ENCODE measurements at regions not wholly inside any gene's neighbourhood (a gene's known extent, or its start where the extent isn't known, plus 50 kb on each side); places are given as distances from the start of the nearest gene placed in this dataset.

DNA sequence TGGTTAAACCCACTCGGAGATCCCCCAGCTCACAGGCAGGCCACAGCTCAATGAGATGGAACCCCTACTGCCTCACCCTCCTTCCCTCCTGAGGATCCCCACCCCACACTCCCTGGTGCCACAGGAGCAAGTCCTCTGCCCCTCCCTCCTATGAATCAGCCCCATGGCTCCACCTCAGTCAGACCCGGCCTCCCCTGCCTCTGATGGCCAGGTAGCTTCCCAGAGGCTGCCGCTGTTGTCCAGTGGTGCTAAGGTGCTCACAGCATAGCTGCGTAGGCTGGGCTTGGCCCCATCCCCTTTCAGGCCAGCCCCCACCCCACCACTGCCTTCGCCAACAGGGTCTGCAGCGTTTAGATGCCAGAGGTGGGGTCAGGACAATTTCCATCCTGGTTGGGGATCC is 98.5 kb upstream of the IGSF21 start:
- CTCF ChIA-PET = no interaction called here
- H3K27me3 Mint-ChIP-seq = peaks cover 28% of the 10 kb centered on the region

DNA sequence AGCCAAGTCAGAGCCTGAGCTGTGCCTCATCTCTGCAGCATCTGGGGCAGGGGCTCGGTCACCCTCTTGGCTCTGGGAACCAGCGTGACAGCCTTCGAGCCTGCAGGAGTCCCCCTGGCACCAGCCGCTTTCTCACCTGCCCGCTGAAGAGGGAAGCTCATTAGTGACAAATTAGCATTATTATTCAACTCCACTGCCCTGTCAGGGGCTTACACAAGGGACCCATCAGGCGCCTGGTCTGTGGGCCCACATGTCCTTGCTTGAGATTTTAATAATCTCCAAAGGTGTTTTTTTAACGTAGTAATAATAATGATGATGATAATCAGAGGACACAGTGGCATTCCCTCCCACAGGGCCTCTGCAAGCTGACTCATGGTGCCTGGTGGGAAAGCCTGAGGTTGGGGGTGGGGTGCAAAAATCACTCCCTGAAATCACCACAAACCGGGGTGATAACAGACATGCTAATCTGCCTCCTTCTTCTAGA is 98.1 kb upstream of the IGSF21 start:
- no peak overlapping the region for H3K4me3 Mint-ChIP-seq
- DNase-seq (no peak), ATAC-seq (ENCODE audit: poor library complexity) (no peak)
- H3K4me1 Mint-ChIP-seq (ENCODE audit: low read depth) = no peaks in the 10 kb centered on the region
- ChIA-PET POLR2A (no interaction called here), CTCF (no interaction called here)
- no peaks in the 10 kb centered on the region for H3K36me3 Mint-ChIP-seq (ENCODE audit: low read depth)
- H3K27ac ChIP-seq (ENCODE audit: low read depth in 1 of 2, low read length in 2 of 2) = no peak overlapping the region
- no peaks in the 10 kb centered on the region for H3K4me1 ChIP-seq (ENCODE audit: insufficient read depth, low read length)
- no peak overlapping the region for H3K27ac Mint-ChIP-seq
- H3K9me3 ChIP-seq (ENCODE audit: control insufficient read depth in 1 of 2, insufficient read depth in 1 of 2, low read length in 2 of 2) = peaks cover 0 to 9% of the 10 kb centered on the region in 2 experiments
- intact Hi-C loops (cut with DNase I, micrococcal nuclease) = no loop called here
- H3K36me3 ChIP-seq (ENCODE audit: insufficient read depth, low read length) = no peaks in the 10 kb centered on the region
- TF ChIP-seq, protein P1, sequence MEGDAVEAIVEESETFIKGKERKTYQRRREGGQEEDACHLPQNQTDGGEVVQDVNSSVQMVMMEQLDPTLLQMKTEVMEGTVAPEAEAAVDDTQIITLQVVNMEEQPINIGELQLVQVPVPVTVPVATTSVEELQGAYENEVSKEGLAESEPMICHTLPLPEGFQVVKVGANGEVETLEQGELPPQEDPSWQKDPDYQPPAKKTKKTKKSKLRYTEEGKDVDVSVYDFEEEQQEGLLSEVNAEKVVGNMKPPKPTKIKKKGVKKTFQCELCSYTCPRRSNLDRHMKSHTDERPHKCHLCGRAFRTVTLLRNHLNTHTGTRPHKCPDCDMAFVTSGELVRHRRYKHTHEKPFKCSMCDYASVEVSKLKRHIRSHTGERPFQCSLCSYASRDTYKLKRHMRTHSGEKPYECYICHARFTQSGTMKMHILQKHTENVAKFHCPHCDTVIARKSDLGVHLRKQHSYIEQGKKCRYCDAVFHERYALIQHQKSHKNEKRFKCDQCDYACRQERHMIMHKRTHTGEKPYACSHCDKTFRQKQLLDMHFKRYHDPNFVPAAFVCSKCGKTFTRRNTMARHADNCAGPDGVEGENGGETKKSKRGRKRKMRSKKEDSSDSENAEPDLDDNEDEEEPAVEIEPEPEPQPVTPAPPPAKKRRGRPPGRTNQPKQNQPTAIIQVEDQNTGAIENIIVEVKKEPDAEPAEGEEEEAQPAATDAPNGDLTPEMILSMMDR (IDR thresholded peaks at IDR 0.05) = no peak
- H3K9me3 Mint-ChIP-seq = no peaks in the 10 kb centered on the region
- no peak overlapping the region for H3K4me3 ChIP-seq (ENCODE audit: low read length)
- H3K27me3 Mint-ChIP-seq = peaks cover 26% of the 10 kb centered on the region
- H3K27me3 ChIP-seq (ENCODE audit: control insufficient read depth in 1 of 2, insufficient read depth in 2 of 2, low read length in 2 of 2) = peaks cover 5 to 7% of the 10 kb centered on the region in 2 experiments

More for the DNA sequence above, 98.5 kb upstream of the IGSF21 start:
- no peak overlapping the region for H3K4me3 Mint-ChIP-seq
- no peak for DNase-seq
- no peak for ATAC-seq (ENCODE audit: poor library complexity)
- no peaks in the 10 kb centered on the region for H3K36me3 Mint-ChIP-seq (ENCODE audit: low read depth)
- Histone ChIP-seq H3K9me3 (ENCODE audit: control insufficient read depth in 1 of 2, insufficient read depth in 1 of 2, low read length in 2 of 2) (peaks cover 0 to 9% of the 10 kb centered on the region in 2 experiments), H3K4me3 (ENCODE audit: low read length) (no peak overlapping the region), H3K36me3 (ENCODE audit: insufficient read depth, low read length) (no peaks in the 10 kb centered on the region), H3K27ac (ENCODE audit: low read depth in 1 of 2, low read length in 2 of 2) (no peak overlapping the region), H3K27me3 (ENCODE audit: control insufficient read depth in 1 of 2, insufficient read depth in 2 of 2, low read length in 2 of 2) (peaks cover 5 to 7% of the 10 kb centered on the region in 2 experiments), H3K4me1 (ENCODE audit: insufficient read depth, low read length) (no peaks in the 10 kb centered on the region)
- H3K4me1 Mint-ChIP-seq (ENCODE audit: low read depth) = no peaks in the 10 kb centered on the region
- TF ChIP-seq, protein P1 (IDR thresholded peaks at IDR 0.05) = no peak
- H3K27ac Mint-ChIP-seq = no peak overlapping the region
- POLR2A ChIA-PET = no interaction called here
- H3K9me3 Mint-ChIP-seq = no peaks in the 10 kb centered on the region
- intact Hi-C loops (cut with DNase I, micrococcal nuclease) = no loop called here

DNA sequence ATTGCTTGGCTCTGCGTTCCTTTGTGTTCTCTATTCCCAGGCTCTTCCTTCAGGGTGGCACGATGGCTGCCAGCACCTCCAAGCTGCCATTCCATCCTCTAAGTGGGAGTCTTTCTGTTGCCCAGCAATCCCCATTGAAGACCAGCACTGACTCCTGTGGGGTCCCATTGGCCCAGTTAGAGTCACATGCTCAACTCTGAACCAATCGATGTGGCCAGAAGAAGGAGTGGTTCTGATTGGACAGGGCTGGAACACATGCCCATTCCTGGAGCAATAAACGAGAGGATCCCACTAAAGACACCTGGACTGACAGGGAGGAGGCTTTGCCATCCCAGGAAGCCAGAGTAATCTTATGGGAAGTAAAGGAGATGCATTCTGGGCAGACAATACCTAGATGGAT is 97.2 kb upstream of the IGSF21 start:
- Histone ChIP-seq H3K9me3 (ENCODE audit: control insufficient read depth in 1 of 2, insufficient read depth in 1 of 2, low read length in 2 of 2) (peaks cover 0 to 9% of the 10 kb centered on the region in 2 experiments), H3K27me3 (ENCODE audit: control insufficient read depth in 1 of 2, insufficient read depth in 2 of 2, low read length in 2 of 2) (peaks cover 5 to 7% of the 10 kb centered on the region in 2 experiments), H3K4me1 (ENCODE audit: insufficient read depth, low read length) (no peaks in the 10 kb centered on the region), H3K4me3 (ENCODE audit: low read length) (no peak overlapping the region), H3K27ac (ENCODE audit: low read depth in 1 of 2, low read length in 2 of 2) (no peak overlapping the region), H3K36me3 (ENCODE audit: insufficient read depth, low read length) (no peaks in the 10 kb centered on the region)
- TF ChIP-seq, protein P1 (IDR thresholded peaks at IDR 0.05) = no peak
- no peak overlapping the region for H3K27ac Mint-ChIP-seq
- H3K27me3 Mint-ChIP-seq = peaks cover 33% of the 10 kb centered on the region
- intact Hi-C loops (cut with DNase I, micrococcal nuclease) = no loop called here
- no peaks in the 10 kb centered on the region for H3K9me3 Mint-ChIP-seq
- ChIA-PET CTCF (no interaction called here), POLR2A (no interaction called here)
- no peaks in the 10 kb centered on the region for H3K4me1 Mint-ChIP-seq (ENCODE audit: low read depth)
- DNase-seq (no peak), ATAC-seq (ENCODE audit: poor library complexity) (no peak)
- H3K36me3 Mint-ChIP-seq (ENCODE audit: low read depth) = no peaks in the 10 kb centered on the region
- H3K4me3 Mint-ChIP-seq = no peak overlapping the region

Measured in CD4-positive, alpha-beta T cell (primary cell).